ENCODE measurements at regions not wholly inside any gene's neighbourhood (a gene's known extent, or its start where the extent isn't known, plus 50 kb on each side); places are given as distances from the start of the nearest gene placed in this dataset.

DNA sequence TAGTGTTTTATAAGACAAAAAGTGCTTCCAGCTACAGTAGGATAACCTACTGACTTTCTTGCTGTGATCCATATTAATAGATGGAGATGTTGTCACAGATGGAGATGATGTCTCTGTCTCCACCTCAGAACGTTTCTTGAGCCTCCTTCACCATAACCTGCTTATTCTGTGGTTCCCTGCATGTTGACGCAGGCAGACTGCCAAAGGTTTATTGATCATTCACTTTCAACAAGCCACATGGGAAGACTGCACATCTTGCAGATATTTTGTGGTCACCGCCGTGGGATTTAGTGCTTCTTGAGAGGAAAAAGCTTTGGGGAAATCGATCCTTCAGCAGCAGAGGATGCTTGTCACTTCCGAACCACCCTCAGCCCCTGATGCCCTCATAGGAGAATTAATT lies 943.0 kb upstream of the PRKX start:
- no peak for TF ChIP-seq POLR2A (IDR thresholded peaks at IDR 0.05)
- TF ChIP-seq, protein P1, sequence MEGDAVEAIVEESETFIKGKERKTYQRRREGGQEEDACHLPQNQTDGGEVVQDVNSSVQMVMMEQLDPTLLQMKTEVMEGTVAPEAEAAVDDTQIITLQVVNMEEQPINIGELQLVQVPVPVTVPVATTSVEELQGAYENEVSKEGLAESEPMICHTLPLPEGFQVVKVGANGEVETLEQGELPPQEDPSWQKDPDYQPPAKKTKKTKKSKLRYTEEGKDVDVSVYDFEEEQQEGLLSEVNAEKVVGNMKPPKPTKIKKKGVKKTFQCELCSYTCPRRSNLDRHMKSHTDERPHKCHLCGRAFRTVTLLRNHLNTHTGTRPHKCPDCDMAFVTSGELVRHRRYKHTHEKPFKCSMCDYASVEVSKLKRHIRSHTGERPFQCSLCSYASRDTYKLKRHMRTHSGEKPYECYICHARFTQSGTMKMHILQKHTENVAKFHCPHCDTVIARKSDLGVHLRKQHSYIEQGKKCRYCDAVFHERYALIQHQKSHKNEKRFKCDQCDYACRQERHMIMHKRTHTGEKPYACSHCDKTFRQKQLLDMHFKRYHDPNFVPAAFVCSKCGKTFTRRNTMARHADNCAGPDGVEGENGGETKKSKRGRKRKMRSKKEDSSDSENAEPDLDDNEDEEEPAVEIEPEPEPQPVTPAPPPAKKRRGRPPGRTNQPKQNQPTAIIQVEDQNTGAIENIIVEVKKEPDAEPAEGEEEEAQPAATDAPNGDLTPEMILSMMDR (IDR thresholded peaks at IDR 0.05) = no peak

Measured in Peyer's patch (tissue), 4 donors.